HEK293T (cell line): ENCODE measurements at regions not wholly inside any gene's neighbourhood (a gene's known extent, or its start where the extent isn't known, plus 50 kb on each side); places are given as distances from the start of the nearest gene placed in this dataset.
"Not testable (repeated sequence)": the region's sequence is repeated elsewhere in the genome, so short reads cannot be mapped to it uniquely, and the experiment has no call there.

Experiments
- BHLHE40 ChIP-seq: fragments of 450-650 bp; IDR thresholded peaks from 2 replicates; pipeline ENCODE4 v1.6.1; 2016; ENCODE audit warnings: mild to moderate bottlenecking, moderate library complexity, borderline replicate concordance
- HDGF ChIP-seq: fragments of 450-650 bp; IDR thresholded peaks from 2 replicates; pipeline ENCODE4 v1.6.1; 2017; ENCODE audit warnings: antibody characterized with exemption, borderline replicate concordance
- TARDBP ChIP-seq: fragments of 450-650 bp; IDR thresholded peaks from 2 replicates; pipeline ENCODE4 v1.6.1; 2016

DNA sequence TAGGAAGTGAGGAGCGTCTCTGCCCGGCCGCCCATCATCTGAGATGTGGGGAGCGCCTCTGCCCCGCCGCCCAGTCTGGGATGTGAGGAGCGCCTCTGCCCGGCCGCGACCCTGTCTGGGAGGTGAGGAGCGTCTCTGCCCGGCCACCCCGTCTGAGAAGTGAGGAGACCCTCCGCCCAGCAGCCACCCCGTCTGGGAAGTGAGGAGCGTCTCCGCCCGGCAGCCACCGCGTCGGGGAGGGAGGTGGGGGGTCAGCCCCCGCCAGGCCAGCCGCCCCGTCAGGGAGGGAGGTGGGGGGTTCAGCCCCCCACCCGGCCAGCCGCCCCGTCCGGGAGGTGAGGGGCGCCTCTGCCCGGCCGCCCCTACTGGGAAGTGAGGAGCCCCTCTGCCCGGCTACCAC lies 188.9 kb downstream of the SPANXN1 start:
- TF ChIP-seq HDGF, BHLHE40, TARDBP: not testable (repeated sequence)
